Caco-2 (cell line): ENCODE measurements at regions not wholly inside any gene's neighbourhood (a gene's known extent, or its start where the extent isn't known, plus 50 kb on each side); places are given as distances from the start of the nearest gene placed in this dataset.

Experiments used
- BruUV-seq: library from RNA; stranded (reverse); fragments of 400-500 nt; replicated peaks from 2 replicates; lab custom pipeline; 2021; lab: Mats Ljungman, UMichigan
- CTCF ChIA-PET: fragments of 300-600 bp; sonication (Branson Sonifier 250); formaldehyde crosslinking; loops from one replicate; lab custom pipeline; 2022; ENCODE audit warnings: antibody characterized with exemption; lab: Charles Lee
- POLR2A ChIA-PET: fragments of 300-600 bp; sonication (Branson Sonifier 250); formaldehyde crosslinking; loops from one replicate; lab custom pipeline; 2022; ENCODE audit warnings: antibody characterized with exemption; lab: Charles Lee
- DNase-seq, 2 experiments: peaks; one replicate each; pipeline versions ENCODE4 v3.0.0 to v3.0.0-alpha.2; 2020 to 2022
- H3K27me3 ChIP-seq: replicated peaks from 2 replicates; pipeline ENCODE4 v1.6.0; 2011; ENCODE audit warnings: low read length; ENCODE audit not compliant: control insufficient read depth, insufficient read depth
- H3K36me3 ChIP-seq: 2 replicates; pipeline ENCODE4 v1.5.1; 2011; ENCODE audit warnings: low read length; ENCODE audit not compliant: control insufficient read depth, insufficient read depth
- H3K4me1 ChIP-seq: fragments of 250-450 bp; sonication (Bioruptor Pico); 2 replicates; pipeline ENCODE4 v1.5.1; 2020; ENCODE audit warnings: mild to moderate bottlenecking
- H3K4me3 ChIP-seq: 2 replicates; pipeline ENCODE4 v1.5.1; 2011; ENCODE audit warnings: low read depth, mild to moderate bottlenecking, control low read depth, low read length
- H3K9me3 ChIP-seq: fragments of 250-450 bp; sonication (Bioruptor Pico); 2 replicates; pipeline ENCODE4 v1.5.1; 2020; ENCODE audit warnings: mild to moderate bottlenecking, moderate library complexity
- H3K27ac Mint-ChIP-seq: one replicate; pipeline ENCODE4 v1.8.0; 2022; ENCODE audit warnings: mixed read lengths; ENCODE audit not compliant: unreplicated experiment
- H3K27me3 Mint-ChIP-seq: one replicate; pipeline ENCODE4 v1.8.0; 2022; ENCODE audit warnings: mixed read lengths; ENCODE audit not compliant: insufficient read depth, unreplicated experiment
- H3K36me3 Mint-ChIP-seq: one replicate; pipeline ENCODE4 v1.8.0; 2022; ENCODE audit warnings: mild to moderate bottlenecking, mixed read lengths; ENCODE audit not compliant: insufficient read depth, unreplicated experiment
- H3K4me1 Mint-ChIP-seq: one replicate; pipeline ENCODE4 v1.8.0; 2022; ENCODE audit warnings: low read depth, mixed read lengths; ENCODE audit not compliant: unreplicated experiment
- H3K4me3 Mint-ChIP-seq: one replicate; pipeline ENCODE4 v1.8.0; 2022; ENCODE audit warnings: mild to moderate bottlenecking, moderate library complexity, mixed read lengths; ENCODE audit not compliant: unreplicated experiment
- H3K9me3 Mint-ChIP-seq: one replicate; pipeline ENCODE4 v1.8.0; 2022; ENCODE audit warnings: mixed read lengths; ENCODE audit not compliant: unreplicated experiment
- intact Hi-C: fragments of 100-400 bp; cut with micrococcal nuclease; formaldehyde crosslinking; loops from one replicate; pipeline ENCODE4 v1.10.0; 2022; ENCODE audit not compliant: unreplicated experiment
- TF ChIP-seq, protein P1 (sequence below), 2 experiments: fragments of 200-600 bp in 1 of 2; IDR thresholded peaks; 1 replicate in 1 of 2; 2 replicates in 1 of 2; pipeline versions ENCODE4 v1.5.1 to v1.8.0; 2011 to 2022; ENCODE audit warnings: antibody characterized with exemption in 1 of 2, control low read depth in 1 of 2, inconsistent platforms in 1 of 2, low read depth in 1 of 2, low read length in 1 of 2, mild to moderate bottlenecking in 1 of 2, moderate library complexity in 1 of 2; ENCODE audit not compliant: insufficient read depth in 1 of 2, severe bottlenecking in 1 of 2, unreplicated experiment in 1 of 2

DNA sequence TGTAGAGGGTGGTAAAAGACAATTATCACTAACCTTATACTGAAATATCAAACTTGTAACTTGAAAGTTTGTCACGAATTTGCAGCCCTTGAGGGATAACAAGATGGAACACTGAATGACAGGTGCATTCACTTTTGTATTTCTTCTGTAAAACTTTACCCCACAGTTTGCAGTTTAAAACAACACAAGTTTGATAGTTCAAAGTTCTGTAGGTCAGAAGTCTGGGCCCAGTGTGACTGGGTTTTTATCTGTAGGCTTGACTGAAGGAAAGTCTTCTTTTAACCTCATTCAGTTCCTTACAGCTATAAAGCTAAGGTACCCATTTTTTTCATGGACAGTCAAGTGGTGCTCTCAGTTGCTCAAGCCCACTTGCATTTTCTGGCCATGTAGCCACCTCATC lies 257.1 kb upstream of the NRXN1 start:
- Histone ChIP-seq H3K36me3 (no peaks in the 10 kb centered on the region), H3K4me3 (no peak overlapping the region), H3K27me3 (no peaks in the 10 kb centered on the region), H3K4me1 (no peaks in the 10 kb centered on the region), H3K9me3 (no peaks in the 10 kb centered on the region)
- CTCF ChIA-PET, result no interaction called here
- TF ChIP-seq, protein P1, sequence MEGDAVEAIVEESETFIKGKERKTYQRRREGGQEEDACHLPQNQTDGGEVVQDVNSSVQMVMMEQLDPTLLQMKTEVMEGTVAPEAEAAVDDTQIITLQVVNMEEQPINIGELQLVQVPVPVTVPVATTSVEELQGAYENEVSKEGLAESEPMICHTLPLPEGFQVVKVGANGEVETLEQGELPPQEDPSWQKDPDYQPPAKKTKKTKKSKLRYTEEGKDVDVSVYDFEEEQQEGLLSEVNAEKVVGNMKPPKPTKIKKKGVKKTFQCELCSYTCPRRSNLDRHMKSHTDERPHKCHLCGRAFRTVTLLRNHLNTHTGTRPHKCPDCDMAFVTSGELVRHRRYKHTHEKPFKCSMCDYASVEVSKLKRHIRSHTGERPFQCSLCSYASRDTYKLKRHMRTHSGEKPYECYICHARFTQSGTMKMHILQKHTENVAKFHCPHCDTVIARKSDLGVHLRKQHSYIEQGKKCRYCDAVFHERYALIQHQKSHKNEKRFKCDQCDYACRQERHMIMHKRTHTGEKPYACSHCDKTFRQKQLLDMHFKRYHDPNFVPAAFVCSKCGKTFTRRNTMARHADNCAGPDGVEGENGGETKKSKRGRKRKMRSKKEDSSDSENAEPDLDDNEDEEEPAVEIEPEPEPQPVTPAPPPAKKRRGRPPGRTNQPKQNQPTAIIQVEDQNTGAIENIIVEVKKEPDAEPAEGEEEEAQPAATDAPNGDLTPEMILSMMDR (IDR thresholded peaks at IDR 0.05; ENCODE audit: insufficient read depth in 1 of 2, low read depth in 1 of 2, low read length in 1 of 2, severe bottlenecking in 1 of 2, unreplicated experiment in 1 of 2), result no peak
- POLR2A ChIA-PET, result no interaction called here
- Mint-ChIP-seq H3K4me1 (no peaks in the 10 kb centered on the region), H3K27ac (no peak overlapping the region), H3K4me3 (no peak overlapping the region), H3K36me3 (no peaks in the 10 kb centered on the region), H3K9me3 (no peaks in the 10 kb centered on the region), H3K27me3 (no peaks in the 10 kb centered on the region)
- BruUV-seq, result no TSS peak
- intact Hi-C loops, result no loop called here
- no peak for DNase-seq

- H3K9me3 Mint-ChIP-seq, result no peaks in the 10 kb centered on the region
- intact Hi-C loops, result no loop called here
- CTCF ChIA-PET, result no interaction called here
Observed at GRCh38 chr2:51268191-51268590, 236.3 kb upstream of the NRXN1 start.

GRCh38 chr2:51265539-51265938 lies 233.6 kb upstream of the NRXN1 start:
- Histone ChIP-seq H3K9me3 (no peaks in the 10 kb centered on the region), H3K4me3 (no peak overlapping the region), H3K27me3 (no peaks in the 10 kb centered on the region), H3K4me1 (no peaks in the 10 kb centered on the region), H3K36me3 (no peaks in the 10 kb centered on the region)
- intact Hi-C loops, result no loop called here
- Mint-ChIP-seq H3K36me3 (no peaks in the 10 kb centered on the region), H3K9me3 (no peaks in the 10 kb centered on the region), H3K27me3 (no peaks in the 10 kb centered on the region), H3K4me1 (no peaks in the 10 kb centered on the region), H3K4me3 (no peak overlapping the region), H3K27ac (no peak overlapping the region)
- POLR2A ChIA-PET, result no interaction called here
- CTCF ChIA-PET, result no interaction called here
- TF ChIP-seq, protein P1 (IDR thresholded peaks at IDR 0.05; ENCODE audit: insufficient read depth in 1 of 2, low read depth in 1 of 2, low read length in 1 of 2, severe bottlenecking in 1 of 2, unreplicated experiment in 1 of 2), result no peak
- BruUV-seq, result no TSS peak
- DNase-seq, result no peak

More at GRCh38 chr2:51268191-51268590, 236.3 kb upstream of the NRXN1 start:
- H3K36me3 Mint-ChIP-seq, result no peaks in the 10 kb centered on the region
- DNase-seq, result no peak
- no peak overlapping the region for H3K4me3 ChIP-seq
- H3K9me3 ChIP-seq, result no peaks in the 10 kb centered on the region
- H3K4me1 ChIP-seq, result no peaks in the 10 kb centered on the region
- H3K36me3 ChIP-seq, result no peaks in the 10 kb centered on the region
- H3K4me3 Mint-ChIP-seq, result no peak overlapping the region
- TF ChIP-seq, protein P1 (IDR thresholded peaks at IDR 0.05; ENCODE audit: insufficient read depth in 1 of 2, low read depth in 1 of 2, low read length in 1 of 2, severe bottlenecking in 1 of 2, unreplicated experiment in 1 of 2), result no peak
- H3K27ac Mint-ChIP-seq, result no peak overlapping the region
- no TSS peak for BruUV-seq
- no peaks in the 10 kb centered on the region for H3K4me1 Mint-ChIP-seq
- H3K27me3 Mint-ChIP-seq, result no peaks in the 10 kb centered on the region
- POLR2A ChIA-PET, result no interaction called here
- H3K27me3 ChIP-seq, result no peaks in the 10 kb centered on the region
